IMR-90 (cell line): ENCODE measurements at regions not wholly inside any gene's neighbourhood (a gene's known extent, or its start where the extent isn't known, plus 50 kb on each side); places are given as distances from the start of the nearest gene placed in this dataset.

Experiments used
- ATAC-seq: fragments of 200-7000 bp; cut with Tn5 transposase; 2 replicates; pipeline ENCODE4 v1.9.1; 2020; ENCODE audit warnings: low read depth, mild to moderate bottlenecking, moderate library complexity
- BruUV-seq: library from RNA; stranded (reverse); fragments of 400-500 nt; replicated peaks from 2 replicates; lab custom pipeline; 2021; lab: Mats Ljungman, UMichigan
- CTCF ChIA-PET: fragments of 300-600 bp; formaldehyde crosslinking; extraction: SDS; loops from one replicate; lab custom pipeline; 2021; ENCODE audit warnings: antibody characterized with exemption; lab: Yijun Ruan, JAX
- POLR2A ChIA-PET: fragments of 300-600 bp; sonication (Branson Sonifier 250); formaldehyde crosslinking; loops from one replicate; lab custom pipeline; 2022; ENCODE audit warnings: antibody characterized with exemption; ENCODE audit not compliant: unreplicated experiment; lab: Charles Lee
- DNase-seq: peaks from one replicate; pipeline ENCODE4 v3.0.0; 2013
- H2AFZ ChIP-seq: replicated peaks from 2 replicates; pipeline ENCODE3; 2013; ENCODE audit warnings: low read length, mild to moderate bottlenecking; ENCODE audit not compliant: poor library complexity
- H2AK5ac ChIP-seq: 2 replicates; pipeline ENCODE4 v1.6.1; 2013; ENCODE audit warnings: low read depth, low read length, inconsistent platforms
- H2AK9ac ChIP-seq: replicated peaks from 2 replicates; pipeline ENCODE3; 2013; ENCODE audit warnings: mild to moderate bottlenecking, low read depth, low read length, moderate library complexity; ENCODE audit not compliant: poor library complexity
- H2BK120ac ChIP-seq: 2 replicates; pipeline ENCODE4 v1.6.1; 2013; ENCODE audit warnings: low read depth, low read length, inconsistent platforms
- H2BK15ac ChIP-seq: 3 replicates; pipeline ENCODE4 v1.6.1; 2013; ENCODE audit warnings: low read depth, low read length, inconsistent platforms
- H2BK20ac ChIP-seq: 2 replicates; pipeline ENCODE4 v1.6.1; 2013; ENCODE audit warnings: low read depth, mild to moderate bottlenecking, inconsistent platforms, low read length, moderate library complexity
- H2BK5ac ChIP-seq: 2 replicates; pipeline ENCODE4 v1.6.1; 2013; ENCODE audit warnings: mild to moderate bottlenecking, low read depth, low read length, inconsistent platforms; ENCODE audit not compliant: poor library complexity, severe bottlenecking
- H3K14ac ChIP-seq: replicated peaks from 2 replicates; pipeline ENCODE4 v1.6.1; 2013; ENCODE audit warnings: low read depth, low read length, inconsistent platforms
- H3K18ac ChIP-seq: 2 replicates; pipeline ENCODE4 v1.6.1; 2013; ENCODE audit warnings: low read depth, low read length, control low read depth
- H3K23ac ChIP-seq: 2 replicates; pipeline ENCODE4 v1.6.1; 2013; ENCODE audit warnings: low read depth, low read length, inconsistent platforms
- H3K27ac ChIP-seq: 2 replicates; pipeline ENCODE4 v1.5.1; 2013; ENCODE audit warnings: mild to moderate bottlenecking, control low read depth, low read length; ENCODE audit not compliant: insufficient read depth
- H3K27me3 ChIP-seq: 2 replicates; pipeline ENCODE4 v1.6.1; 2013; ENCODE audit warnings: low read length; ENCODE audit not compliant: control insufficient read depth, insufficient read depth
- H3K36me3 ChIP-seq: 2 replicates; pipeline ENCODE4 v1.6.1; 2013; ENCODE audit warnings: low read length, mixed read lengths; ENCODE audit not compliant: control insufficient read depth, insufficient read depth
- H3K4ac ChIP-seq: 2 replicates; pipeline ENCODE4 v1.6.1; 2013; ENCODE audit warnings: low read depth, low read length, inconsistent platforms
- H3K4me1 ChIP-seq: 2 replicates; pipeline ENCODE4 v1.6.1; 2013; ENCODE audit warnings: low read length, mixed read lengths; ENCODE audit not compliant: control insufficient read depth, insufficient read depth
- H3K4me2 ChIP-seq: 2 replicates; pipeline ENCODE4 v1.6.1; 2013; ENCODE audit warnings: low read depth, mild to moderate bottlenecking, control low read depth, low read length, moderate library complexity
- H3K4me3 ChIP-seq: 2 replicates; pipeline ENCODE4 v1.5.1; 2013; ENCODE audit warnings: low read depth, mild to moderate bottlenecking, control low read depth, low read length, moderate library complexity; ENCODE audit not compliant: insufficient read depth
- H3K56ac ChIP-seq: 2 replicates; pipeline ENCODE4 v1.6.1; 2013; ENCODE audit warnings: low read length, inconsistent platforms; ENCODE audit not compliant: insufficient read depth; ENCODE audit errors: extremely low read depth
- H3K79me1 ChIP-seq, 2 experiments: 2 replicates each; pipeline ENCODE4 v1.6.1; 2013; ENCODE audit warnings: low read length in 2 of 2, inconsistent platforms in 1 of 2, low read depth in 1 of 2
- H3K9ac ChIP-seq: 2 replicates; pipeline ENCODE4 v1.6.1; 2013; ENCODE audit warnings: low read depth, low read length, control low read depth
- H3K9me1 ChIP-seq: 2 replicates; pipeline ENCODE4 v1.6.1; 2013; ENCODE audit warnings: low read length, inconsistent platforms; ENCODE audit not compliant: insufficient read depth
- H3K9me3 ChIP-seq: 2 replicates; pipeline ENCODE4 v1.6.1; 2013; ENCODE audit warnings: low read length; ENCODE audit not compliant: control insufficient read depth, insufficient read depth
- H4K20me1 ChIP-seq: 2 replicates; pipeline ENCODE4 v1.6.1; 2013; ENCODE audit warnings: low read length, inconsistent platforms; ENCODE audit not compliant: insufficient read depth
- H4K5ac ChIP-seq: 2 replicates; pipeline ENCODE4 v1.6.1; 2013; ENCODE audit warnings: mild to moderate bottlenecking, low read depth, low read length, control low read depth
- H4K8ac ChIP-seq, 2 experiments: 2 replicates each; pipeline ENCODE4 v1.6.1; 2013; ENCODE audit warnings: low read depth in 2 of 2, low read length in 2 of 2, control low read depth in 1 of 2, inconsistent platforms in 1 of 2
- H4K91ac ChIP-seq: 2 replicates; pipeline ENCODE4 v1.6.1; 2013; ENCODE audit warnings: low read depth, low read length, inconsistent platforms; ENCODE audit not compliant: insufficient read depth
- BHLHE40 ChIP-seq: fragments of 150-350 bp; IDR thresholded peaks from 2 replicates; pipeline ENCODE4 v1.6.1; 2016; ENCODE audit warnings: mild to moderate bottlenecking, low read depth, low read length
- CEBPB ChIP-seq: IDR thresholded peaks from 2 replicates; pipeline ENCODE4 v1.6.1; 2012; ENCODE audit warnings: low read depth, low read length, improper control_type of control experiment
- CHD1 ChIP-seq: IDR thresholded peaks from 2 replicates; pipeline ENCODE4 v1.6.1; 2012; ENCODE audit warnings: low read depth, low read length, improper control_type of control experiment
- CTCF ChIP-seq: conservative IDR thresholded peaks from 2 replicates; pipeline ENCODE4 v1.5.1; 2012; ENCODE audit warnings: mild to moderate bottlenecking, low read depth, low read length, improper control_type of control experiment
- ELK1 ChIP-seq: fragments of 150-350 bp; IDR thresholded peaks from 2 replicates; pipeline ENCODE4 v1.6.1; 2016; ENCODE audit warnings: low read depth, mild to moderate bottlenecking, low read length, moderate library complexity, borderline replicate concordance
- FOS ChIP-seq: fragments of 150-350 bp; IDR thresholded peaks from 2 replicates; pipeline ENCODE4 v1.6.1; 2016; ENCODE audit warnings: low read depth, low read length
- MAFK ChIP-seq: IDR thresholded peaks from 2 replicates; pipeline ENCODE4 v1.6.1; 2012; ENCODE audit warnings: low read depth, low read length, improper control_type of control experiment
- MAZ ChIP-seq: IDR thresholded peaks from 2 replicates; pipeline ENCODE4 v1.6.1; 2012; ENCODE audit warnings: low read depth, mild to moderate bottlenecking, low read length, improper control_type of control experiment, moderate library complexity, borderline replicate concordance
- MXI1 ChIP-seq: IDR thresholded peaks from 2 replicates; pipeline ENCODE4 v1.6.1; 2012; ENCODE audit warnings: low read depth, mild to moderate bottlenecking, low read length, moderate library complexity, borderline replicate concordance
- NFE2L2 ChIP-seq: fragments of 150-350 bp; IDR thresholded peaks from 2 replicates; pipeline ENCODE4 v1.6.1; 2016; ENCODE audit warnings: low read depth, mild to moderate bottlenecking, low read length
- POLR2A ChIP-seq: IDR thresholded peaks from 2 replicates; pipeline ENCODE4 v1.6.1; 2012; ENCODE audit warnings: mild to moderate bottlenecking, low read depth, low read length
- RAD21 ChIP-seq: IDR thresholded peaks from 2 replicates; pipeline ENCODE4 v1.6.1; 2012; ENCODE audit warnings: low read length, improper control_type of control experiment
- RCOR1 ChIP-seq: IDR thresholded peaks from 2 replicates; pipeline ENCODE4 v1.6.1; 2012; ENCODE audit warnings: mild to moderate bottlenecking, low read length, improper control_type of control experiment; ENCODE audit not compliant: insufficient replicate concordance
- RFX5 ChIP-seq: IDR thresholded peaks from 2 replicates; pipeline ENCODE4 v1.8.0; 2012; ENCODE audit warnings: low read depth, mild to moderate bottlenecking, low read length, moderate library complexity
- SMC3 ChIP-seq: fragments of 150-350 bp; IDR thresholded peaks from 2 replicates; pipeline ENCODE4 v1.6.1; 2016; ENCODE audit warnings: low read depth, mild to moderate bottlenecking, antibody characterized with exemption, low read length, moderate library complexity
- USF2 ChIP-seq: fragments of 150-350 bp; IDR thresholded peaks from 2 replicates; pipeline ENCODE4 v1.6.1; 2017; ENCODE audit warnings: mild to moderate bottlenecking, antibody characterized with exemption, low read length, low read depth
- WGBS, 2 experiments: methylation state at CpG; one replicate each; pipeline versions ENCODE4 v1.1.5 to v1.1.7; 2013; ENCODE audit warnings: missing lambda C conversion rate in 2 of 2; ENCODE audit not compliant: insufficient read length in 1 of 2; ENCODE audit errors: extremely low coverage in 2 of 2; 5-methylcytosine and 5-hydroxymethylcytosine counted together
- dilution Hi-C: fragments of 300-500 bp; cut with HindIII; formaldehyde crosslinking; loops from one replicate; pipeline ENCODE4 v1.14.3; 2018; ENCODE audit warnings: low sequenced_read_pairs; ENCODE audit not compliant: unreplicated experiment
- in situ Hi-C: fragments of 300-500 bp; cut with MboI; formaldehyde crosslinking; loops from 3 replicates; pipeline ENCODE4 v1.14.3; 2019; ENCODE audit warnings: low sequenced_read_pairs, inconsistent platforms, mixed read lengths
- intact Hi-C: fragments of 100-400 bp; cut with micrococcal nuclease; formaldehyde crosslinking; loops from 2 replicates; pipeline ENCODE4 v1.10.0; 2022

- Histone ChIP-seq H3K4me3 (no peak overlapping the region), H3K23ac (no peak overlapping the region), H2BK15ac (no peak overlapping the region), H3K9me3 (peaks cover 20% of the 10 kb centered on the region), H4K8ac (no peak overlapping the region), H3K14ac (no peak overlapping the region), H3K36me3 (no peaks in the 10 kb centered on the region), H2AK5ac (no peak overlapping the region), H3K56ac (no peak overlapping the region), H2BK120ac (no peak overlapping the region), H2BK20ac (no peak overlapping the region), H3K9me1 (no peaks in the 10 kb centered on the region), H3K27ac (no peak overlapping the region), H2BK5ac (no peak overlapping the region), H3K27me3 (no peaks in the 10 kb centered on the region), H2AFZ (no peak overlapping the region), H4K5ac (no peak overlapping the region), H3K4ac (no peak overlapping the region), H4K20me1 (no peaks in the 10 kb centered on the region), H3K4me2 (no peak overlapping the region), H3K4me1 (no peaks in the 10 kb centered on the region), H3K9ac (no peak overlapping the region), H2AK9ac (no peak overlapping the region), H3K79me1 (no peaks in the 10 kb centered on the region), H3K18ac (no peak overlapping the region), H4K91ac (no peak overlapping the region)
- ChIA-PET POLR2A (no interaction called here), CTCF (no interaction called here)
- in situ Hi-C loops (no loop called here), intact Hi-C loops (no loop called here), dilution Hi-C loops (no loop called here)
- no TSS peak for BruUV-seq
- WGBS, 2 experiments = 3% methylated on average over 6 of the region's 11 CpGs; no CpG with 5 or more reads in 1 of the 2 experiments
- ATAC-seq (no peak), DNase-seq (no peak)
- TF ChIP-seq RFX5 (no peak), CEBPB (no peak), USF2 (no peak), MAFK (no peak), RCOR1 (no peak), MXI1 (no peak), RAD21 (no peak), SMC3 (no peak), ELK1 (no peak), NFE2L2 (no peak), FOS (no peak), MAZ (no peak), BHLHE40 (no peak), CHD1 (no peak), POLR2A (no peak), CTCF (no peak)
Measured at GRCh38 chr11:134800826-134801225, 388.8 kb upstream of the B3GAT1 start.
